A549 (cell line): ENCODE measurements at regions not wholly inside any gene's neighbourhood (a gene's known extent, or its start where the extent isn't known, plus 50 kb on each side); places are given as distances from the start of the nearest gene placed in this dataset.

Experiments
- ATAC-seq, 2 experiments: fragments of 200-7000 bp in 1 of 2; fragments of >200 bp in 1 of 2; cut with Nextera tagmentation in 1 of 2; cut with Tn5 transposase in 1 of 2; 3 replicates each; pipeline versions ENCODE4 v1.8.0 to v1.9.1; 2018 to 2020; ENCODE audit warnings: mild to moderate bottlenecking in 1 of 2, moderate library complexity in 1 of 2
- CTCF ChIA-PET: fragments of 300-600 bp; sonication (Branson Sonifier 250); formaldehyde crosslinking; extraction: SDS; loops from one replicate; lab custom pipeline; 2021; ENCODE audit warnings: antibody characterized with exemption, inconsistent platforms; lab: Yijun Ruan, JAX
- POLR2A ChIA-PET: fragments of 350-600 bp; formaldehyde crosslinking; extraction: SDS; loops from one replicate; lab custom pipeline; 2021; ENCODE audit warnings: antibody characterized with exemption, inconsistent platforms; lab: Yijun Ruan, JAX
- DNase-seq, 2 experiments: peaks; one replicate each; pipeline versions ENCODE4 v3.0.0 to v3.0.0-alpha.2; 2011 to 2016; ENCODE audit warnings: low read depth in 1 of 2, low spot score in 1 of 2
- FAIRE-seq: peaks from 2 replicates; lab custom pipeline; 2011; peaks lifted over from hg19 to GRCh38; lab: Jason Lieb, UNC
- H3K27ac ChIP-seq, 2 experiments: fragments of >200 bp; sonication (Bioruptor Twin); formaldehyde crosslinking; 3 replicates each; pipeline ENCODE4 v1.5.1; 2016 to 2017
- H3K4me1 ChIP-seq: fragments of >200 bp; sonication (Bioruptor Twin); formaldehyde crosslinking; 3 replicates; pipeline ENCODE4 v1.6.1; 2016
- H3K4me2 ChIP-seq: fragments of >200 bp; sonication (Bioruptor Twin); formaldehyde crosslinking; 3 replicates; pipeline ENCODE4 v1.6.1; 2016
- H3K4me3 ChIP-seq: fragments of >200 bp; sonication (Bioruptor Twin); formaldehyde crosslinking; 3 replicates; pipeline ENCODE4 v1.5.1; 2016
- H3K9me3 ChIP-seq: fragments of >200 bp; sonication (Bioruptor Twin); formaldehyde crosslinking; 3 replicates; pipeline ENCODE4 v1.6.1; 2016
- ATOH8 ChIP-seq: fragments of 250-450 bp; sonication (Bioruptor Pico); IDR thresholded peaks from 2 replicates; pipeline ENCODE4 v1.5.0; 2020; ENCODE audit warnings: low read depth, mild to moderate bottlenecking, moderate library complexity
- BHLHE40 ChIP-seq: IDR thresholded peaks from 2 replicates; pipeline ENCODE4 v1.6.1; 2012; ENCODE audit warnings: low read depth, low read length, inconsistent platforms
- CBX2 ChIP-seq: fragments of 200-600 bp; sonication (generic); IDR thresholded peaks from 2 replicates; pipeline ENCODE4 v1.6.1; 2016; ENCODE audit warnings: low read depth, mild to moderate bottlenecking, borderline replicate concordance
- CEBPB ChIP-seq, 2 experiments: fragments of >200 bp in 1 of 2; sonication (Bioruptor Twin) in 1 of 2; formaldehyde crosslinking in 1 of 2; IDR thresholded peaks; 2 replicates each; pipeline ENCODE4 v1.6.1; 2012 to 2016
- CHD2 ChIP-seq: fragments of 150-350 bp; IDR thresholded peaks from 2 replicates; pipeline ENCODE4 v1.6.1; 2014; ENCODE audit warnings: low read length; ENCODE audit not compliant: partially characterized antibody
- EHF ChIP-seq: fragments of 250-450 bp; sonication (Bioruptor Pico); IDR thresholded peaks from 2 replicates; pipeline ENCODE4 v1.5.0; 2020; ENCODE audit warnings: mild to moderate bottlenecking
- ELK1 ChIP-seq: fragments of 150-350 bp; IDR thresholded peaks from 2 replicates; pipeline ENCODE4 v1.6.1; 2014; ENCODE audit warnings: low read depth, mild to moderate bottlenecking, low read length
- EP300 ChIP-seq, 2 experiments: fragments of >200 bp; sonication (Bioruptor Twin); formaldehyde crosslinking; IDR thresholded peaks; 2 replicates in 1 of 2; 3 replicates in 1 of 2; pipeline ENCODE4 v1.6.1; 2016 to 2017
- ESRRA ChIP-seq: fragments of 150-350 bp; IDR thresholded peaks from 2 replicates; pipeline ENCODE4 v1.6.1; 2014; ENCODE audit warnings: mild to moderate bottlenecking, low read length, borderline replicate concordance
- FOSL2 ChIP-seq, 2 experiments: fragments of 450-650 bp in 1 of 2; fragments of >200 bp in 1 of 2; sonication (Bioruptor Twin) in 1 of 2; formaldehyde crosslinking; IDR thresholded peaks; 2 replicates each; pipeline versions ENCODE4 v1.5.0 to v1.6.1; 2016 to 2020; ENCODE audit warnings: mild to moderate bottlenecking in 1 of 2, moderate library complexity in 1 of 2
- HDAC2 ChIP-seq: fragments of 200-600 bp; sonication (generic); IDR thresholded peaks from 2 replicates; pipeline ENCODE4 v1.6.1; 2016
- HES2 ChIP-seq: fragments of >200 bp; sonication (Bioruptor Twin); formaldehyde crosslinking; IDR thresholded peaks from 2 replicates; pipeline ENCODE4 v1.6.1; 2016
- HMGXB4 ChIP-seq: fragments of 250-450 bp; sonication (Bioruptor Pico); IDR thresholded peaks from 2 replicates; pipeline ENCODE4 v1.5.0; 2021; ENCODE audit warnings: mild to moderate bottlenecking, moderate library complexity, borderline replicate concordance
- HOXA7 ChIP-seq: fragments of 250-450 bp; sonication (Bioruptor Pico); IDR thresholded peaks from 2 replicates; pipeline ENCODE4 v1.5.0; 2020; ENCODE audit warnings: mild to moderate bottlenecking, moderate library complexity
- JUNB ChIP-seq: fragments of >200 bp; sonication (Bioruptor Twin); formaldehyde crosslinking; IDR thresholded peaks from 2 replicates; pipeline ENCODE4 v1.6.1; 2016
- KDM5A ChIP-seq: fragments of 200-600 bp; sonication (generic); IDR thresholded peaks from 2 replicates; pipeline ENCODE4 v1.6.1; 2016; ENCODE audit warnings: antibody characterized with exemption, mild to moderate bottlenecking
- MAFK ChIP-seq: fragments of 450-650 bp; IDR thresholded peaks from 2 replicates; pipeline ENCODE4 v1.6.1; 2014; ENCODE audit not compliant: partially characterized antibody
- MAZ ChIP-seq: fragments of 150-350 bp; IDR thresholded peaks from 2 replicates; pipeline ENCODE4 v1.6.1; 2014; ENCODE audit warnings: antibody characterized with exemption, low read depth, low read length, borderline replicate concordance
- NFE2L2 ChIP-seq: fragments of 150-350 bp; conservative IDR thresholded peaks from 2 replicates; pipeline ENCODE4 v1.6.1; 2014; ENCODE audit warnings: low read length
- NPAS2 ChIP-seq: fragments of 250-450 bp; sonication (Bioruptor Pico); IDR thresholded peaks from 2 replicates; pipeline ENCODE4 v1.8.0; 2022; ENCODE audit warnings: mild to moderate bottlenecking, moderate library complexity, borderline replicate concordance
- POLR2A ChIP-seq: IDR thresholded peaks from 2 replicates; pipeline ENCODE4 v1.6.1; 2012; ENCODE audit warnings: mild to moderate bottlenecking, low read length
- RAD21 ChIP-seq, 2 experiments: fragments of >200 bp in 1 of 2; sonication (Bioruptor Twin) in 1 of 2; formaldehyde crosslinking in 1 of 2; IDR thresholded peaks in 1 of 2; conservative IDR thresholded peaks in 1 of 2; 2 replicates in 1 of 2; 3 replicates in 1 of 2; pipeline ENCODE4 v1.6.1; 2012 to 2018; ENCODE audit warnings: inconsistent platforms in 1 of 2
- RARB ChIP-seq: fragments of 250-450 bp; sonication (Bioruptor Pico); IDR thresholded peaks from 2 replicates; pipeline ENCODE4 v1.8.0; 2021; ENCODE audit warnings: mild to moderate bottlenecking, moderate library complexity
- RCOR1 ChIP-seq: fragments of 150-350 bp; IDR thresholded peaks from 2 replicates; pipeline ENCODE4 v1.6.1; 2014; ENCODE audit warnings: antibody characterized with exemption, low read length, low read depth
- RFX5 ChIP-seq: fragments of 450-650 bp; IDR thresholded peaks from 2 replicates; pipeline ENCODE4 v1.7.1; 2014; ENCODE audit warnings: antibody characterized with exemption, mild to moderate bottlenecking, moderate library complexity
- RNF2 ChIP-seq: fragments of 200-600 bp; sonication (generic); IDR thresholded peaks from 2 replicates; pipeline ENCODE4 v1.6.1; 2016; ENCODE audit warnings: low read depth, mild to moderate bottlenecking, antibody characterized with exemption, moderate library complexity, borderline replicate concordance
- SMC3 ChIP-seq: fragments of >200 bp; sonication (Bioruptor Twin); formaldehyde crosslinking; IDR thresholded peaks from 3 replicates; pipeline ENCODE4 v1.6.1; 2018; ENCODE audit warnings: inconsistent platforms
- TFCP2L1 ChIP-seq: fragments of 250-450 bp; sonication (Bioruptor Pico); IDR thresholded peaks from 2 replicates; pipeline ENCODE4 v1.5.0; 2021; ENCODE audit warnings: mild to moderate bottlenecking
- TP53 ChIP-seq: fragments of 250-450 bp; sonication (Bioruptor Pico); IDR thresholded peaks from 2 replicates; pipeline ENCODE4 v1.5.0; 2021; ENCODE audit warnings: mild to moderate bottlenecking, moderate library complexity
- ZC3H11A ChIP-seq: fragments of 450-650 bp; IDR thresholded peaks from 2 replicates; pipeline ENCODE4 v1.6.1; 2014; ENCODE audit warnings: antibody characterized with exemption, mild to moderate bottlenecking
- ZNF302 ChIP-seq: fragments of 250-450 bp; sonication (Bioruptor Pico); IDR thresholded peaks from 2 replicates; pipeline ENCODE4 v1.9.0; 2021; ENCODE audit warnings: inconsistent platforms, mild to moderate bottlenecking, moderate library complexity
- whole genome bisulfite sequencing: methylation state at CpG from one replicate; pipeline ENCODE4 v1.1.6; 2017; ENCODE audit errors: missing lambda C conversion rate; 5-methylcytosine and 5-hydroxymethylcytosine counted together
- TF ChIP-seq, protein P1 (sequence below): fragments of 450-650 bp; IDR thresholded peaks from 2 replicates; pipeline ENCODE4 v1.6.1; 2014; ENCODE audit warnings: antibody characterized with exemption

GRCh38 chr14:87877877-87878276 is 115.1 kb downstream of the GALC start:
- TF ChIP-seq ESRRA (no peak), RCOR1 (no peak), HOXA7 (CRISPR knock-in tag) (no peak), HMGXB4 (CRISPR knock-in tag) (no peak), RARB (no peak), FOSL2 (IDR thresholded peaks at IDR 0.05) (no peak), FOSL2 (CRISPR knock-in tag; IDR thresholded peaks at IDR 0.05) (no peak), EHF (CRISPR knock-in tag) (no peak), BHLHE40 (no peak), TFCP2L1 (no peak), TP53 (CRISPR knock-in tag) (no peak), JUNB (no peak), ELK1 (no peak), POLR2A (no peak), RFX5 (no peak), HDAC2 (no peak), RNF2 (no peak), CHD2 (no peak), NPAS2 (no peak), NFE2L2 (no peak), ZNF302 (CRISPR knock-in tag) (no peak)
- H3K27ac ChIP-seq, result no peak overlapping the region
- H3K9me3 ChIP-seq, result no peaks in the 10 kb centered on the region
- 24% methylated on average over 6 of the region's 6 CpGs for WGBS
- DNase-seq (no peak), FAIRE-seq (no peak), ATAC-seq (no peak)
- no peaks in the 10 kb centered on the region for H3K4me1 ChIP-seq
- CTCF ChIA-PET, result interaction anchor here (0.7 kb wide), 1 partner anchor 398 kb away, joined by 3 read pairs; no protein-coding TSS in a partner anchor
- H3K4me3 ChIP-seq, result no peak overlapping the region
- POLR2A ChIA-PET, result no interaction called here
- no peak overlapping the region for H3K4me2 ChIP-seq

- no peak for FAIRE-seq
Measured at GRCh38 chr14:87874676-87875075, 118.3 kb downstream of the GALC start.

More at GRCh38 chr14:87874676-87875075, 118.3 kb downstream of the GALC start:
- no peak overlapping the region for H3K4me2 ChIP-seq
- H3K4me1 ChIP-seq, result no peaks in the 10 kb centered on the region
- ChIA-PET CTCF (interaction anchor here (1.5 kb wide), 1 partner anchor 21 kb away, joined by 3 read pairs; no protein-coding TSS in a partner anchor), POLR2A (no interaction called here)
- H3K4me3 ChIP-seq, result no peak overlapping the region
- TF ChIP-seq EHF (CRISPR knock-in tag) (no peak), CBX2 (no peak), TFCP2L1 (no peak), KDM5A (no peak), RNF2 (no peak), EP300 (IDR thresholded peaks at IDR 0.05) (no peak), MAFK (no peak), ZC3H11A (no peak), HES2 (no peak), CEBPB (IDR thresholded peaks at IDR 0.05) (no peak), SMC3 (no peak), ATOH8 (CRISPR knock-in tag) (no peak), MAZ (no peak), RAD21 (conservative IDR thresholded peaks at IDR 0.05 in 1 of 2, IDR thresholded peaks at IDR 0.05 in 1 of 2) (no peak), RCOR1 (no peak)
- TF ChIP-seq, protein P1, sequence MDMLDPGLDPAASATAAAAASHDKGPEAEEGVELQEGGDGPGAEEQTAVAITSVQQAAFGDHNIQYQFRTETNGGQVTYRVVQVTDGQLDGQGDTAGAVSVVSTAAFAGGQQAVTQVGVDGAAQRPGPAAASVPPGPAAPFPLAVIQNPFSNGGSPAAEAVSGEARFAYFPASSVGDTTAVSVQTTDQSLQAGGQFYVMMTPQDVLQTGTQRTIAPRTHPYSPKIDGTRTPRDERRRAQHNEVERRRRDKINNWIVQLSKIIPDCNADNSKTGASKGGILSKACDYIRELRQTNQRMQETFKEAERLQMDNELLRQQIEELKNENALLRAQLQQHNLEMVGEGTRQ, result no peak
- WGBS, result 1% methylated on average over 2 of the region's 2 CpGs
- ATAC-seq (no peak), DNase-seq (no peak)
- H3K9me3 ChIP-seq, result no peaks in the 10 kb centered on the region
- H3K27ac ChIP-seq, result no peak overlapping the region
